GM19043 (cell line): ENCODE measurements at regions not wholly inside any gene's neighbourhood (a gene's known extent, or its start where the extent isn't known, plus 50 kb on each side); places are given as distances from the start of the nearest gene placed in this dataset.
"Not testable (repeated sequence)": the region's sequence is repeated elsewhere in the genome, so short reads cannot be mapped to it uniquely, and the experiment has no call there.

Experiments
- ATAC-seq: cut with Tn5 transposase; IDR thresholded peaks from one replicate; pipeline ENCODE4 v1.9.1; 2021; ENCODE audit warnings: low read depth; ENCODE audit not compliant: unreplicated experiment

DNA sequence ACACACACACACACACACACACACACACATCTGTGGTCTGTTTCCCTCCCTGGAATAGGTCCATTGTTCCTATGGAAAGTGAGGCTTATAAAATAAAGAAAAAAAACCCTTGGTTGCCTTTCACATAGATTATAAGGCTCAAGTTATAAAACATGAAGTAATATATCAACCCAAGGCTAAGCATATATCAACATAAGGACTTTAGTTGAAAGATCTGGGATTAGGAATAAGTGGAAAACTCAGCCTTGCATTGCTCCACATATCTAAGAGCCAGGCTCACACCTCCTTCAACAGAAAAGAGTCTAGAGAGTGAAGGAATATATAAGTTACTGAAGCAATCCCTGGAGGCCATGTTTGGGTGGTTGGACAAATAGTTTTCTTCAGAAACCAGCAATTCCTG, 235.0 kb downstream of the SUCLG1 start:
- ATAC-seq = no peak

DNA sequence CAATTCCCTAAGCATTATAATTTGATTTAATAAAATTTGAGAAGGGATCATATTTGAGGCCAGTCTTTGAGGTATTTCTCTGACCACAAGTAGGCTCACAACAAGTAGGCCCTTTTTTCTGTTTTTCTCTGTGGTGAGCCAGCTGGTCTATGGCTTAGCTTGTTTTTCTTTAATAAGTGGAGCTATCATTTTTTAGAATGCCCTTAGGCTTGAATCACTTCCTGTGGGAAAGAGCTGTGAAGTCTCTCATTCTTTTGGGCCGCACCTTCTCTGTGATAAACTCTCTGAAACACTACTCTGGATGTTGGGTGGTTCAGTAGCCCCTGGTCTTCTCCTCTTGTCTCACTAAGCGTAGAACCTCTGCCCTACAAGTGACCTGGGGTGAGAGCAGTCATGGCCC, 235.9 kb downstream of the SUCLG1 start:
- ATAC-seq = no peak

DNA sequence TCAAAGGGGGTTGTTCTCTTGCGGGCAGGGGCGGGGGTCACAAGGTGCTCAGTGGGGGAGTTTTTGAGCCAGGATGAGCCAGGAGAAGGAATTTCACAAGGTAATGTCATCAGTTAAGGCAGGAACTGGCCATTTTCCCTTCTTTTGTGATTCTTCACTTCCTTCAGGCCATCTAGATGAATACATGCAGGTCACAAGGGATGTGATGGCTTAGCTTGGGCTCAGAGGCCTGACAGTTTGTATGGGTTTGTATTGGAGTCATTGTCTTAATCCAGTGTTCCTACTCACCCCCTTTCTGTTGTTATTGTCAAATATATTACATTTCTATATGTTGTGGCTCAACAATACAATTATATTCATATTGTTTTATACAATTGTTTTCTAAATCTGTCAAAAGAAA, 238.0 kb downstream of the SUCLG1 start:
- ATAC-seq = not testable (repeated sequence)

DNA sequence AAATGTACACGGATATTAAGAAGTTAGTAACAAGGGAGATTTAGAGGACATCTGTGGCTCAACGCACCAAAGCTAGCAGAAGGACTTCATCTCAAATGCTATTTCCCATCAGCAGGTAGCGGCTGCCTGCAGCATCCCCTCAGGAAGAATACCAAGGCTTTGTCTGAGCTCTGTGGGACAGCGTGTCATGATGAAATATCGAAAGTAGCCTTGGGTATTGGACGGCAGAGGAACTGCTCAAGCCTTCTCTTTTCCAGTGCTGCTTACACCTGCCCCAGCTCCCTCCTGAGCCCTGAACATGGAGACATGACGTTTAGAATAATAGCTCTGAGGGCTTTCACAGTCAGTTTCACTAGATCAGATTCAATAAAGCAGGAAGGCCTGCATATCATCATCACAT, 241.6 kb downstream of the SUCLG1 start:
- no peak for ATAC-seq

DNA sequence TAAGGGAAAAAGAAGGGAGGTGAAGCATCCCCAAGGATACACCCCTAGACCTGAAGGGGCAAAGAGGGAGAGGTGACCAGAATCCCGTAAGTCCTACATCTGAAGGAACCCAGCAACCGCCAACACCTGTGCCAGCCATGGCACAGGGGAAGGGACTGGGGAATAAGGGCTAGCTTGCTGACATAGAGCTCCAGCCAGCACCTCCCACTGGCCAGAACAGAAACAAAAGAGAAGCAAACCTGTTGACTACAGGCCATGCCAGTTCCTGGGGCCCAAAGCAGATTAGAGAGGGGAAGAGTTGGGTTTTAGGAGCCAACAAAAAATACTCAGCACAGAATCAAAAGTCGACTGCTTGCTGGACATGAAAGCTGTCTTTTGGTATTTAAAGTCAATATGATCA, 244.6 kb downstream of the SUCLG1 start:
- ATAC-seq = no peak

DNA sequence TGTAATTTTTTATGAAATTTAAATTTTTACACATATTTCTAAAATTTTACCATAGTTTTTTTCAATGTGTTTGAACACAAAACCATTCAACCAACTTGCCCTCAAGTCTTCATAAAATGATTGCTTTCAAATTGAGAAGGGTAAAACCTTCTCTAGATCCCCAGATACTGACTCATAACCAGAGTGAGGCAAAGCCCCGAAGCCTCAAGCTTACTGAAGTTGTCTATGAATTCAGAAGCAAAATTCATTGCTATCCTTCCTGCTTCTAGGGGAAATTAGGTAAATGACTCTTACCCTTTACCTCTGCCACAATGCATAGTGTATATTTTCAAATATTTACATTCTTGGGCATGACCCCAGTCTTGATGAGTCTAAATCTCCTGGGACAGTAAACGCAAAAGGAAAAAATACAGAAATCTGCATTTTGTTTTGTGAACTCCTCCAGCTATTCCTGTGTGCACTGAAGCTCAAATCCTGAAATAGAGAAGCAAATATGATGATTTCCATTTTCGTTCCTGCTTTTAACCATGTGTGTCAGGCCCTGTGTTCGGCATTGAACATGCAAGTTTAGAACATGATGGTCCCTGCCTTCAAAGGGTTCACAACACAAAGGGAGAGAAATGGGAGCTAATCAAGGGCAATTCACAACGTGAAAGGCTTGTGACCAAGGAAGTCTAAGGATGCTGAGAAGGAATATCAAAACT, 246.3 kb downstream of the SUCLG1 start:
- peak; percentile 59 for ATAC-seq

DNA sequence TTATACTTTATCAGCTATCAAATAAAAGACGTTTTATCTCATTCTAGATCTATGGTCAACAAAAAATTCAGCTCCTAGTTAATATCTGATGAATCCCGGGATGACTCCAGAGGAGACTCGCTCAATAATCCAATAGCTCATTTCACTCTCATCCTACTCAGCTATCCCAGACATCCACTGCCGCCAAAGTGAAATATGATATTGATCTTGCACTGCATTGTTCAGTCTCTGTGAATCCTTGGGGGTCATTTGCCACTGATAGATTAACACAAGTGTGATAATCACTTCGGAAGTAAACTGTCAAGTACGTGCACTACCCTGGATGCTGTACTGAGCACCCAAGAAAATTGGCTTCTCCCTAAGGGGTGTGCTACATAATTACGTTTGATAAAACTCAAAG, 249.1 kb downstream of the SUCLG1 start:
- ATAC-seq = no peak

DNA sequence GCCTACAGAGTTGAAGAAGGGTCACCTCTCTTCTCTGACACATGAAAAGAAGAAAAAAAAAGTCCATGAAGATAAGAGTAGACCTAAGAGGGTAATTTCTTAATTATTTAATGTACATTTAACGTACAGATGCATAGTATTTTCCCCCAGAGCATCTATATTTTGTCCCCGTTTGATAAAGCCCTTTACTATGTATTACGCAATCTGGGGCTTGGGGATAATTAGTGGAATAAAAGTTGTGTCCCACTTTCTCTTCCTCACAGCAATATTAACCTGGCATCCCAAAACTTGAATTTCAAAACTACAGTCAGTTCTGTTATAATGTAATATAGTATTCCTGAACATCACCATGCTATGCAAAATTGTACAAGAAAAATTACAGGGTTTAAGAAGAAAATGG, 254.1 kb downstream of the SUCLG1 start:
- no peak for ATAC-seq

DNA sequence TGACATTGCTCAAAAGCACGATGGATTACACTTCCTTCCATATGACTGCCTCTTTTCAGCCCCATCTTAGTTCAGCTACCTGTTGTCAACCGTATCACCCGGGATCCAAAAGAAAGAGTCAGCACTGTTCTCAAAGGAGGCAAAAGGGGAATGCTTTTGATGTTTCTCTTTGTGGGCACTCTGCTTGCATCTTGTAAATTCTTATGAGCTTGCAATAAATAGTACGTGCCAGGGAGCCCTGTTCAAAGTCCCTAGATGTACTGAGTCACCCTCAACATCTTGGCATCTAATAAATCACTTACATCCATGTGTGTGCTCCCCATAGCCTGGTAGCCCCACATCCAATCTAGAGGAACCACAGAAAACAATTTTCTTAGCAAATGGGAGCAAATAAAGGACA, 256.9 kb downstream of the SUCLG1 start:
- no peak for ATAC-seq

DNA sequence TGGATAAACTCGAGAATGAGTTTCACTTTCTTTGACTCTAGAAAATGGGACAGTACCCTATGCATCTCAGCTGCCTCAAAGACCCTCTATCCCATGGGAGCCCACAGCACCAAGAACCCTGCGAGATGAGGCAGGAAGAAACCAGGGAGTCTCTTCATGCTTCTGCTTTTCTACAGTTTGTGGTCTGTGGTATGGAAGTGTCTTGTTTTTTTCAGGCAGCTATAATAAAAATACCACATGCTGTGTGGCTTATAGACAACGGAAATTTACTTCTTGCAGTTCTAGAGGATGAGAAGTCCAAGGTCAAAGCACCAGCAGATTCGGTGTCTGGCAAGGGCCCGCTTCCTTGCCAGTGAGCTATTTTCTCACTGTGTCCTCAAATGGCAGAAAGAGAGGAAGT, 257.9 kb downstream of the SUCLG1 start:
- ATAC-seq = no peak

DNA sequence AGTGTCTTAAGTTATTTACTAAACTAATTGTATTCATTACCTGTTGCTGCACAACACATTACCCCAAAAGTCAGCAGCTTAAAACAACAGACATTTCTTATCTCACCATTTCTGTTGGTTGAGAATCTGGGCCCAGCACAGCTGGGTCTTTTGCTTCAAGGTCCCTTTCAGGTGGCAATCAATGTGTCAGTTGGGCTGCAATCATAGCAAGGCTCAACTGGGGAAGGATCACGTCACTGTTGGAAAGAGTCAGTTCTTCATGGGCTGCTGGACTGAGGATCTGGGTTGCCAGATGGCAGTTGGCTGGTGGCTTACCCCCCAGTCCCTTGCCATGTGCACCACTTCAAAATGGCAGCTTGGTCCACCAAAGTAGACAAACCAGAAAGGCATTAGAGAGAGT, 261.2 kb downstream of the SUCLG1 start:
- ATAC-seq = no peak

DNA sequence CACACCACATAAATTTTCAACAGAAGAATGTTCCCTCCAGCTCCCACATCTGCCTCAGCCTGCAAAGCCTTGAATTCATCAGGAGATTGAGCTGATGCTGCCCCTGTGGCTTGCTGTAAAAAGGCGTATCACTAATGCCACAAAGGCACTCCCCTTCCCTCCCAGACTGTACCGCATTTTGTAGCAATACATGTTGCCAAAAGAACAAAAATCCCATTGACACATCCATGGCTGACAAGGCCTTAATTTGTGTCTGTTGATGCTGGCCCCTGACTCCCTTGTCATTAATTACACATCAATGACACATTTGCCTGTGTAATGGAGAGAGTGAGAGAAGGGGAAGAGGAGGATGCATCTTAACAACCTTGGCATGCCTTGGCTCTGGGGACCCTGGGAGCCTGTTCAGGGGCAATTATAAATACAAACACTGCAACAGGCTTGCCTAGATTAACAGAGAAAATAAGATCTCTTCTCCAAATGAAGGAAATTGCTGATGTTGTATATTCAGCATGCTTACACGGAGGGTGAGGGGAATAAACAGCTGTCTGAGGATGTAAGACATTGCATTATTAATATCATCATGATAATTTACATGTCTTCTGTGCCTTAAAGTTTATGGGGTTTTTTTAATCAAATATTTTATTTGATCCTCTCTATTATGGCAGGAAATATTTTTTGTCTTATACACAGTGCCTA, 264.0 kb downstream of the SUCLG1 start:
- ATAC-seq = no peak

DNA sequence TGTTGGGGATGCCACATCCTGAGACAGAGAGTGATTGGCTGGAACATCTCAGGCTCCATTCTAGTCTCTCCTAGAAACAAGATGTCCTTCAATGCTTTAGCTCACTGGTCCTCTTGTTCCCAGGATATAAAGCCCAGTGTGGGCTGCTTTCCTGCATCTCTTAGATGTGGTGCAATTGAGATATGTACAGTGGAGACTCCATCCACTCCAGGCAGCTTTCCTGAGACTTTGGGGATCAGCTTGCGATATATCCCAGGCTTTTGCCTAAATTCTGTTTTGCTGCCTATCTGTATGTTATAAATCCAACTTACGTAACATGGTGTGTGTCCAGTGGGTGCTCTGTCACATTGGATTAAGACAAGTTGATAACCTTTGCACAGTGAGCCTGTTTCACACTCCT, 264.9 kb downstream of the SUCLG1 start:
- ATAC-seq = no peak

DNA sequence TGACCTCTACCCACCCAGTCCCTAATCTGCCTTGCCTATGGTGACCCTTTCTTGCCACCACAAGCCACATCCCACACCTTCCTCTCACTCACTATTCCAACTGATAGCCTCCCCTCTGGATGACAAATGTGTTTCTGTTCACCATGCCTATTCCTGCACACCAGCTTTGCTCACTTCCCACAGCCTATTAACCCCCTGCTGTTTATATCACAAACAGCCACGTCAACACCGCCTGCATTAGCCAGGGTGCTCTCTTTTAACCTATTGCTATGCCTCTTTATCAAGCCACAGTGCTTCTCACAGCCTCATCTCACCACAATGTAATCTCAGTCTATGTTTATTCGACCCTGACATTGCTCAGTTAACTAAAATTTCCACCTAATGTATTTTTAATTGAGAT, 271.8 kb downstream of the SUCLG1 start:
- ATAC-seq = no peak

DNA sequence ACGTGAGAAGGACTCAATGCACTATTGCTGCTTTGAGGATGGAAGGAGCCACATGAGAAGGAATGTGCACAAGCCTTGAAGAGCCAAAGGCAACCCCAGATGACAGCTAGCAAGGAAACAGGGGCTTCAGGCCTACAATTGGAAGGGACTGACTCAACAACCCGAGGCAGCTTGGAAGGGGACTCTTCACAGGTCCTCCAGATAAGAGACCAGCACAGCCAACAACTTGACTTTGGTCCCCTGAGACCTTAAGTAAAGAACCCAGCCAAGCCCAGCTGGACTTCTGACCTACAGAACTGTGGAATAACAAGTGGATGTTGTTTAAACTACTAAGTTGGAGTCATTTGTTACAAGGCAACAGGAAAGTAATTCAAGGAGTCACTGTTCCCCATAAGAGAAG, 277.2 kb downstream of the SUCLG1 start:
- no peak for ATAC-seq

DNA sequence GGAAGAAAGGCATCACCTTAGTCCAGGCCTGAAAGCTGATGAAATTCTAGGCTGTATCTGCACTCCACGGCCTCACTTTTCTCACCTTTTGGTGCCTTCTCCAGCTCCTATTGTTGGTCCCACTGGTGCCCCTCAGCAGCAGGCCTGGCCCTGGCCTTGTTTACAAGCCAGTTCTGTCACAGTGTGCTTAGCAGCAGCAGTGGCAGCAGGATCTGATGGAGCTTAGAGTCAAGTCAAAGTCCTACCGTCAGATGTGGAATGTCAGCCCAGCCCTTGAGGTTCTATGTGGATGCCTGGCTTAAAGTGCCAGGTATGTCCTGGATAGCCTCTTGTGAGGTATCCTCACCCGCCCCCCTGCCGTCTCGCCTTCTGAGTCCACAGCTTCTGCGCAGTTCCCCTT, 281.3 kb downstream of the SUCLG1 start:
- no peak for ATAC-seq

DNA sequence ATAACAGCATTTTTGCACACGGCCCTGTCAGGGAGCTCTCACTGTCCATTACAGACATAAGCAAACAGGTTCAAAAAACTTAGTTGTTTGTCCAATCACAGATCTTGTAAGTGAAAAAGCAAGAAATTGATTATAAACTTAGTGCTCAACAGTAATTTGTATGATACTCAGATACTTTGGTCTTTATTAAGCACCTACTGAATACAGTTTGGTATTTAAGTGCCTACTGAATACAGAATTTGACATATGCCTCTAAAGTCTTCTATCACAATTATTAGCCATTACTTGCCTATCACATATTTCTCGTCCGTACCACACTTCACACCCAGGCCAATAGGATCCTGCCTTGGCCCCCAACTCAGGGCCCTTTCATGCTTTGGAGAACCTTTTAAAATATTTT, 283.1 kb downstream of the SUCLG1 start:
- no peak for ATAC-seq

DNA sequence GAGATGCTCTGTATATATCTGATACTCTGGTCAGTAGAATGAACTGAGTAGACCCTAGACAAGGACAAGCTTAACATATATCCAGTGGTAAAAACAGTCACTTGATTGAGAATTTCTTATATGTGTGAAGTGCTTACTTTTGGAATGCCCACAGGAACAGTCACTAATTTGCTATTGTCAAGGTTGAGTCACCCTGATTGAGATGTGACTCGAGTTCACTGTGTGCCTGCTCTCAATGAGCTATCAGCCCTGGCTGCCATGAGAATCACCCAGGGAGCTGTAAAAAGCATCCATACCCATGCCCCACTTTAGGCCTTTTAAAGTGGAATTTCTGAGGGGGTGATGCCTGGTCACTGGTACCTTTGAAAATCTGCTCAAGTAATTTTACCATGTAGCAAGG, 283.7 kb downstream of the SUCLG1 start:
- no peak for ATAC-seq

DNA sequence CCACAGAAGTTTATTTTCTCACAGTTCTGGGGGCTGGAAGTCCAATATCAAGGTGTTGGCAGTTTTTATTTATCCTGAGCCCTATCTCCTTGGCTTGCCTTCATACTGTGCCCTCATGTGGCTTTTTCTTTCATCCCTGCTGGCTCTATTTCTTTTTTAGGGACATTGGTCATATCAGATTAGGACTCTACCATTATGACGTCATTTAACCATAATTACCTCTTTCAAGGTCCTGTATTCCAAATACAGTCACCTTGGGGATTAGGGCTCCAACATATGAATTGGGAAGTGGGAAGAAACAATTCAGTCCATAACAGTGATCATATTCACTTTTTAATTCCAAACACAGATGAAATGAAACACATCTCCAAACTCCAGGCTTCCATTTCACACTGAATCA, 286.0 kb downstream of the SUCLG1 start:
- ATAC-seq = no peak

DNA sequence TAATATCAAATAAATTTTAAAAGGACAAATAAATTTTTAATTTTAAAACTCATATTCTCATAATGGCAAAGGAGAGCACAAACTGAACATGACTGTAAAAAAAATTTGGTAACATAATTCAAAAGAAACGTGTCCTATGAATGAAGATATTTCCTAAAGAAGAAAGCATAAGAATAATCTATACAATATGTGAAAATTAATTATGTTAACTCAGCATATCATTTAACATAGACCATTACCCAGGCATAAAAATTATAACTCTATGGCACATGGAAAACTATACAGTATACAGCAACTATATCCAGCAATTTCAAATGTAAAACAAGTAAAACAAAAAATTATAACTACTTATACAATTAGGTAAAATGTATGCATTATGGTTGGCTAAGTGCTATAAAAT, 288.1 kb downstream of the SUCLG1 start:
- ATAC-seq = no peak

DNA sequence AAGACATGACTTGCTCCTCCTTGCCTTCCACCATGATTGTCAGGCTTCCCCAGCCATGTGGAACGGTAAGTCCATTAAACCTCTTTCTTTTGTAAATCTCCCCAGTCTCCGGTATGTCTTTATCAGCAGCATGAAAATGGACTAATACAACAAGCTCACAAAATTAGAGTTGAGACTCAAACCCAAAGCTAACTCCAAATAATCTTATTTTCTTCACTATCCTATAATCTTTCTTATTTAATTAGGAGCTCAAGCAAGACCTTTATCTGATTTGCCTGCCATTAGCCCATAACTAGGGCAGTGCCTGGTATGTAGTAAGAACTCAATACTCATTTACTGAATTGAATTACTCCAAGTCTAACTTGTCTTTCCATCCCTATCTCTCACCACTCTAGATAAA, 289.2 kb downstream of the SUCLG1 start:
- no peak for ATAC-seq

DNA sequence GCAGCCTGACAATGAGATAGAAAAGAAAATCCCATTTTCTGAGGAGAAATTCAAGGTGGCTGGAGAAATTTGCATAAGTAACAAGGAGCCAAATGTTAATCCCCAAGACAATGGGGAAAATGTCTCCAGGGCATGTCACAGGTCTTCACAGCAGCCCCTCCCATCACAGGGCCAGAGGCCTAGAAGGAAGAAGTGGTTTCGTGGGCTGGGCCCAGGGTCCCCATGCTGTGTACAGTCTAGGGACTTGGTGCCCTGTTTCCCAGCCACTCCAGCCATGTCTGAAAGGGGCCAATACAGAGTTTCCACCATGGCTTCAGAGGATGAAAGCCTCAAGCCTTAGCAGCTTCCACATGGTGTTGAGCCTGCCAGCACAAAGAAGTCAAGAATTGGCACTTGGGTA, 290.5 kb downstream of the SUCLG1 start:
- ATAC-seq = not testable (repeated sequence)

DNA sequence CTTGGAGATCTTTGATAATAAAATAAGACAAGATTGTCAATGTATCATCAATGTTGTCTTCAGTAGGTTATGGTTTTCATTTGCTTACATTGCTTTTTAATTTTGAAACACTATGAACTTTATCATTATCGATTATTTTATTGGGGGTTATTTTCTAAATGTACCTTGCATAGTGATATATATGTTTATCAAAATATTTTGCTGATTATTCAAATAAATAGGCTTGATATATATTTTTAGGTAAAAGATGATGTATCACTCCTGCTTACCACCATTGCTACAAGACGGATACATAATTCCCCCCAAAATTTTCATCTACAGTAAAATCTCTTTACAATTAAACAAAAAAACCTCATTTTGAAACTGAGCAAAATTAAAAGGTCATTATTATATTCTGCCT, 293.8 kb downstream of the SUCLG1 start:
- no peak for ATAC-seq
